ENCODE measurements at regions not wholly inside any gene's neighbourhood (a gene's known extent, or its start where the extent isn't known, plus 50 kb on each side); places are given as distances from the start of the nearest gene placed in this dataset.
A peak's percentile ranks its signal among the peaks of the same experiment; 100 is the strongest.

DNA sequence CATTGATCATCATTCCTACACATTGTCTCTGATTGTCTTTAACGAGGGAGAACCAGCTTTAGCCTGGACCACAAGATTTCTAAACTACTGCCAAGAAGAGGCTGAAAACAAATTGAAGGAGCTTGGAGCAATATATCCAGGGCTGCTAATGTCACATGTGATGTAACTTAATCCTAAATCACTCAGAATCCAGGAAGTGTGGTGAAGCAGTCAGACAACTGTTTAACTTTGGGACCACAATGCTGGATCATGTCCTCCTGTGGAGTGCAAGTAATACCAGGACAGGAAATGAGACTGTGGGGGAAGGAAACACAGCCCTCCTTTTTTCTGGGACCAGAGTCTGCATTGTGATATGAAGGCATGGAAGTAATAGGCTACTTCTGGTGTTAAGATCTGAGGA is 430.2 kb downstream of the KCTD12 start:
- Histone ChIP-seq H3K4me3 (replicated peaks in 1 of 3; ENCODE audit: insufficient read depth in 1 of 3, low read depth in 1 of 3, low read length in 3 of 3) (no peak overlapping the region), H3K79me2 (ENCODE audit: control insufficient read depth, insufficient read depth, low read length) (no peaks in the 10 kb centered on the region), H3K9me1 (replicated peaks; ENCODE audit: control insufficient read depth, extremely low read depth, insufficient read depth, low read length) (no peaks in the 10 kb centered on the region), H3K9me3 (replicated peaks; ENCODE audit: control insufficient read depth, insufficient read depth, low read length) (no peaks in the 10 kb centered on the region), H3K36me3 (ENCODE audit: control insufficient read depth in 2 of 2, extremely low read depth in 1 of 2, insufficient read depth in 2 of 2, low read length in 2 of 2) (no peaks in the 10 kb centered on the region), H3K9ac (replicated peaks; ENCODE audit: extremely low read depth, insufficient read depth, low read length) (no peak overlapping the region), H3K4me2 (ENCODE audit: insufficient read depth, low read length) (no peak overlapping the region), H3K27ac (ENCODE audit: insufficient read depth, low read depth, low read length) (no peak overlapping the region), H3K27me3 (ENCODE audit: control insufficient read depth in 2 of 2, insufficient read depth in 2 of 2, low read length in 2 of 2) (no peaks in the 10 kb centered on the region), H3K4me1 (ENCODE audit: control insufficient read depth, extremely low read depth, insufficient read depth, low read length) (peaks cover 7% of the 10 kb centered on the region), H4K20me1 (replicated peaks; ENCODE audit: control insufficient read depth, extremely low read depth, insufficient read depth, low read length) (no peaks in the 10 kb centered on the region), H2AFZ (ENCODE audit: low read depth, low read length) (peak overlapping the region; percentile 21)
- ChIA-PET POLR2A (no interaction called here), CTCF (interaction anchor here (1.0 to 1.4 kb wide), 2 partner anchors 10 to 760 kb away, joined by 3 read pairs; no protein-coding TSS in a partner anchor)
- dilution Hi-C loops (cut with MboI; ENCODE audit: extremely low pct_ligation_motif_present, low sequenced_read_pairs), result no loop called here
- BruUV-seq (replicated peaks), result no TSS peak
- no peak for FAIRE-seq
- peak; percentile 37 for DNase-seq (ENCODE audit: low read depth, low spot score)
- TF ChIP-seq MYC (IDR thresholded peaks at IDR 0.05; ENCODE audit: low read depth, low read length) (no peak), JUN (IDR thresholded peaks at IDR 0.05; ENCODE audit: borderline replicate concordance, insufficient read depth, insufficient read length, low read depth) (no peak), GATA2 (IDR thresholded peaks at IDR 0.05; ENCODE audit: insufficient read depth, insufficient read length, low read depth, low read length) (peak; percentile 37), FOS (IDR thresholded peaks at IDR 0.05; ENCODE audit: borderline replicate concordance, insufficient read depth, low read length) (peak; percentile 12), MAX (IDR thresholded peaks at IDR 0.05; ENCODE audit: insufficient read depth, insufficient read length) (no peak)
- intact Hi-C loops (cut with micrococcal nuclease), result no loop called here

GRCh38 chr13:76454991-76455390 is 431.2 kb downstream of the KCTD12 start:
- Histone ChIP-seq H2AFZ (ENCODE audit: low read depth, low read length) (no peak overlapping the region), H3K27ac (ENCODE audit: insufficient read depth, low read depth, low read length) (no peak overlapping the region), H3K4me1 (ENCODE audit: control insufficient read depth, extremely low read depth, insufficient read depth, low read length) (peaks cover 7% of the 10 kb centered on the region), H3K9me1 (replicated peaks; ENCODE audit: control insufficient read depth, extremely low read depth, insufficient read depth, low read length) (no peaks in the 10 kb centered on the region), H3K27me3 (ENCODE audit: control insufficient read depth in 2 of 2, insufficient read depth in 2 of 2, low read length in 2 of 2) (no peaks in the 10 kb centered on the region), H3K36me3 (ENCODE audit: control insufficient read depth in 2 of 2, extremely low read depth in 1 of 2, insufficient read depth in 2 of 2, low read length in 2 of 2) (no peaks in the 10 kb centered on the region), H3K9me3 (replicated peaks; ENCODE audit: control insufficient read depth, insufficient read depth, low read length) (no peaks in the 10 kb centered on the region), H3K4me3 (replicated peaks in 1 of 3; ENCODE audit: insufficient read depth in 1 of 3, low read depth in 1 of 3, low read length in 3 of 3) (no peak overlapping the region), H3K9ac (replicated peaks; ENCODE audit: extremely low read depth, insufficient read depth, low read length) (no peak overlapping the region), H3K4me2 (ENCODE audit: insufficient read depth, low read length) (no peak overlapping the region), H3K79me2 (ENCODE audit: control insufficient read depth, insufficient read depth, low read length) (no peaks in the 10 kb centered on the region), H4K20me1 (replicated peaks; ENCODE audit: control insufficient read depth, extremely low read depth, insufficient read depth, low read length) (no peaks in the 10 kb centered on the region)
- ChIA-PET POLR2A (no interaction called here), CTCF (interaction anchor here (1.4 kb wide), 1 partner anchor 759 kb away, joined by 3 read pairs; no protein-coding TSS in a partner anchor)
- no peak for DNase-seq (ENCODE audit: low read depth, low spot score)
- TF ChIP-seq POLR2AphosphoS5 (IDR thresholded peaks at IDR 0.05; ENCODE audit: insufficient read depth, low read depth, low read length), result no peak
- TF ChIP-seq GATA2 (IDR thresholded peaks at IDR 0.05; ENCODE audit: insufficient read depth, insufficient read length, low read depth, low read length), result no peak
- no peak for TF ChIP-seq EZH2 (IDR thresholded peaks at IDR 0.05; ENCODE audit: borderline replicate concordance, low read depth, low read length, severe bottlenecking)
- no peak for TF ChIP-seq POLR2A (IDR thresholded peaks at IDR 0.05; ENCODE audit: low read depth, low read length)
- TF ChIP-seq CTCF (IDR thresholded peaks at IDR 0.05; ENCODE audit: extremely low read depth in 1 of 2, insufficient read depth in 1 of 2, low read depth in 1 of 2, low read length in 2 of 2), result no peak
- dilution Hi-C loops (cut with MboI; ENCODE audit: extremely low pct_ligation_motif_present, low sequenced_read_pairs), result no loop called here
- no TSS peak for BruUV-seq (replicated peaks)
- intact Hi-C loops (cut with micrococcal nuclease), result no loop called here
- no peak for FAIRE-seq

Data from endothelial cell of umbilical vein (primary cell).